T-helper 2 cell treated with Interferon-gamma antibody and Interleukin-4, amounts not matched to agents 5 μg/mL and 100 μg/mL, for 36 hours (primary cell): ENCODE measurements at regions not wholly inside any gene's neighbourhood (a gene's known extent, or its start where the extent isn't known, plus 50 kb on each side); places are given as distances from the start of the nearest gene placed in this dataset.
"Not testable (repeated sequence)": the region's sequence is repeated elsewhere in the genome, so short reads cannot be mapped to it uniquely, and the experiment has no call there.

Source experiments
- DNase-seq: peaks from one replicate; pipeline ENCODE4 v3.0.0; 2021; ENCODE audit warnings: low spot score
- H3K27ac Mint-ChIP-seq: one replicate; pipeline ENCODE4 v1.8.0; 2021; ENCODE audit warnings: mild to moderate bottlenecking, mixed read lengths
- H3K27me3 Mint-ChIP-seq: one replicate; pipeline ENCODE4 v1.8.0; 2021; ENCODE audit warnings: low read depth, mixed read lengths
- H3K36me3 Mint-ChIP-seq: one replicate; pipeline ENCODE4 v1.8.0; 2021; ENCODE audit warnings: low read depth, mixed read lengths
- H3K4me1 Mint-ChIP-seq: one replicate; pipeline ENCODE4 v1.8.0; 2021; ENCODE audit warnings: low read depth, mixed read lengths
- H3K4me3 Mint-ChIP-seq: one replicate; pipeline ENCODE4 v1.8.0; 2022; ENCODE audit warnings: mild to moderate bottlenecking, moderate library complexity, mixed read lengths
- H3K9me3 Mint-ChIP-seq: one replicate; pipeline ENCODE4 v1.8.0; 2021; ENCODE audit warnings: mixed read lengths

DNA sequence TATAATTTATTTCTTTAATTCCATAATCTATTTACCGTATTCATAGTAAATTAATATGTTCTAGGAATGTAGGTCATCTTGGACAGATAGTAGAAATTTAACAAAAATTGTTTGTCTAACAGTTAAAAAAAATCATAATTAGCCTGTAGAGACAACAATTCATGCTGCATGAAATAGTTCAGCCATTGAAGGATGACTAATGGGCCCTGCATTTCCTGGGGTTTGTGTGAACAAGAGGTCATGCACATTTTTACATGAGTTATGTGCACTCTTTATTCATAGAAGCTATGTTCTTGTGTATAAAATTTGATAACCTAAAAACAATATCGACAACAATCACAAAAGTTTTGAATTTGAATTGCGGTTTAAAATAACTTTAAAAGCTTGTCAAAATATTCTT, 1663.6 kb downstream of the SUCLG1 start:
- Mint-ChIP-seq H3K4me1 (no peaks in the 10 kb centered on the region), H3K27me3 (no peaks in the 10 kb centered on the region), H3K36me3 (no peaks in the 10 kb centered on the region), H3K9me3 (peaks cover 6% of the 10 kb centered on the region), H3K4me3 (no peak overlapping the region), H3K27ac (no peak overlapping the region)
- no peak for DNase-seq

DNA sequence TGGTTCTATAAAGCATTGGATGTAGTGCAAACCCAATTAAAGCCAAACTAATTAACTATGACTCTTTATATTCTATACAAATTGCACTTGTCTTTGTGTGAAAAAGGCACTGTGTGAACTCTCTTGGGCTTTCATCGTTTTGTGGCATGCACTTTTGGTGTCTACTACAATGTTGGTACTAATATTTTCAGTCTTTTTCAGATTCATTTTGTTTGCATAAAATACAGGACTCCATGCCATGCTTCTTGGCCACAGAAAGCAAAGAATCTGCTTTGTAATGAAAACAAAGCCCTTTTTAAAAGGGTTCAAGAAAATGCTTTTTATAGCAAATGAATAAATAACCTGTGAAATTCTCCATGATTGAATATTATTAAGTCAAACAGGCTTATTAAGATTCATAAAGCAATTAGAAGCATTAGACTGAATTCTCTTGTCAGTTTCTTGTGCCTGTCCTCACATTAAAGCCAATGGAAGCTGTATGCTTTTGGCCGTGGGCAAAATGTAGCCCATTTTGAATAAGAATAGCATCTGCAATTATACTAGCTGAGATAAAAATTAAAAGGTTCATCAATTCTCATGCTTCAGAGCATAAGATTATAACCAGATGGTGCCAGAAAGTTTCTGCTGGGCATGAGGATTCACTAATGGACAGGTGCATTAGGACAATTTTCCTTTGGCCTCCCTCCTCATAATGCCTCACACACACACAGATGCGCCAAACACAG, 1665.2 kb downstream of the SUCLG1 start:
- Mint-ChIP-seq H3K36me3 (no peaks in the 10 kb centered on the region), H3K9me3 (peaks cover 11% of the 10 kb centered on the region)
- DNase-seq, result no peak

DNA sequence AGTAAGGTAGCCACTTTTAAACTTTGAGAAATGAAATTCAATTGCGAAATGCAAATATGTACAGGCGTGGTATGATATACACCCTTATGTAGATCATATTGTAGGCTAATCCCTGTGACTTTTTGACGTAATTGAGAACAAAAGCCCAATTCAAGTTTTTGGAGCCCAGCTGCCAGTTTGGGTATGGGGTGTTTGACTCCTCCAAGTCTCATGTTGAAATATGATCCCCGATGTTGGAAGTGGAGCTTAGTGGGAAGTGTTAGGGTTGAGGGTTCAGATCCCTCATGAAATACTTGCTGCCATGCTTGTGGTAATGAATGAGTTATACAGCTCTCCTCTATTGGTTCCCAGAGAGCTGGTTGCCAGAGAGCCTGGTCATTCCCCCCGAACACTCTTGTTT, 1666.8 kb downstream of the SUCLG1 start:
- Mint-ChIP-seq H3K9me3 (peaks cover 15% of the 10 kb centered on the region), H3K4me1 (no peaks in the 10 kb centered on the region), H3K27me3 (no peaks in the 10 kb centered on the region), H3K27ac (no peak overlapping the region), H3K4me3 (no peak overlapping the region), H3K36me3 (no peaks in the 10 kb centered on the region)
- no peak for DNase-seq

More for the DNA sequence above, 1665.2 kb downstream of the SUCLG1 start:
- no peak overlapping the region for H3K4me3 Mint-ChIP-seq
- no peaks in the 10 kb centered on the region for H3K27me3 Mint-ChIP-seq
- no peak overlapping the region for H3K27ac Mint-ChIP-seq
- no peaks in the 10 kb centered on the region for H3K4me1 Mint-ChIP-seq

DNA sequence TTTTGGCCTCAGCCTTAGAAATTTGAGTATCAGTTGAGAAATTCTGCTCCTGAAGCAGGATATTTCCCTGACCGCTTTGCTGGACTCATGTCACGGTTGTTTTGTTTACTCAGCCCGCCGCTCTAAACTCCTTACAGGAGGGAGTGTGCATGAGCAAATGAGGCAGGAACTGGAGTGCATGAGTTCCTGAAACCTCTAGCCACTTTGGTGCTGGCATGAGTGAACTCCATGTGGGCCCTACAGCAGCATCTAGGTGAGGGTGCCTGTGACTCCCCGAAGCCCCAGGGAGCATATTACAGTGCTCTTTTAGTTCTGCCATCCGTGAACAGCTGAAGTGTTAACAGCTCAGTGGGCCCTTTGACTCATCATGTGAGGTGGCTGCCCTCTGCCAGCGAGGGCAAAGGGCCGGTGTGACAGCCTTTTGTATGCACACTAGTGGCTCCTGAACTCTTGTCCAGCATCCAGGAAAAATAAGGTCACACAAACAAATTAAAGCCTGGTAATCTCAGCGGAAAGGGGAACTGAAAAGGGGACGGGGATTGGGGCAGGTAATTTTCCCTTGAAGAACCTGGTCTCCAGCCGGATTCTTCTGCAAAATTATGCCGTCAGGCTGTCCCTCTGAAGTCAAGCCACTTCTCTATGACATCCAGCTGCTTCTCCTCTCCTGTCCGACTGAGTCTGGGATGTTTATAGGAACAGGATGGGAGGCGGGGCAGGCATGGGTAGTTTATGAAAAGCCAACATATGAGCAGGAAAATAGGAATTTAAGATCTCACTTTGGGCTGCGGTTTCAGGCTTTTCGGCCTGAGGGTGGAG, 1668.7 kb downstream of the SUCLG1 start:
- no peak overlapping the region for H3K4me3 Mint-ChIP-seq
- H3K36me3 Mint-ChIP-seq, result no peaks in the 10 kb centered on the region
- no peaks in the 10 kb centered on the region for H3K4me1 Mint-ChIP-seq
- H3K27ac Mint-ChIP-seq, result no peak overlapping the region
- no peaks in the 10 kb centered on the region for H3K27me3 Mint-ChIP-seq
- H3K9me3 Mint-ChIP-seq, result peaks cover 18% of the 10 kb centered on the region
- DNase-seq, result no peak

DNA sequence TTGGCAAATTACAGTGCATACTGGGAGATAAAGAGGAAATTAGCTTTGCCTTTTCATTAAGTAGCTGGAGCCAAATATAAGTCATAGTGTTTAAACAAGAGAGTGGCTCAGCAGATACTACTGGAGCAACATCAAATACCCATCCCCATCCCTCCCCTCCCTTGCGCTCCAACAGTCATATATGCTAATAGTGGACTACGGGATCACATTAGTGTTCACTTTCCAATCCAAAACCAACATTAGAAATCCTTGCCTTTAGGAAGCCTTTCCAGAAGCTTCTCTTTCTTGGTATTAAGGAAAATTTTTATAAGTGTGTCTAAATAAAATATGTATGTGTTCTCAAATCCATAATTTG, 1669.3 kb downstream of the SUCLG1 start:
- Mint-ChIP-seq H3K4me1 (no peaks in the 10 kb centered on the region), H3K27me3 (no peaks in the 10 kb centered on the region), H3K36me3 (no peaks in the 10 kb centered on the region), H3K9me3 (peaks cover 18% of the 10 kb centered on the region), H3K4me3 (no peak overlapping the region), H3K27ac (no peak overlapping the region)
- DNase-seq, result no peak

DNA sequence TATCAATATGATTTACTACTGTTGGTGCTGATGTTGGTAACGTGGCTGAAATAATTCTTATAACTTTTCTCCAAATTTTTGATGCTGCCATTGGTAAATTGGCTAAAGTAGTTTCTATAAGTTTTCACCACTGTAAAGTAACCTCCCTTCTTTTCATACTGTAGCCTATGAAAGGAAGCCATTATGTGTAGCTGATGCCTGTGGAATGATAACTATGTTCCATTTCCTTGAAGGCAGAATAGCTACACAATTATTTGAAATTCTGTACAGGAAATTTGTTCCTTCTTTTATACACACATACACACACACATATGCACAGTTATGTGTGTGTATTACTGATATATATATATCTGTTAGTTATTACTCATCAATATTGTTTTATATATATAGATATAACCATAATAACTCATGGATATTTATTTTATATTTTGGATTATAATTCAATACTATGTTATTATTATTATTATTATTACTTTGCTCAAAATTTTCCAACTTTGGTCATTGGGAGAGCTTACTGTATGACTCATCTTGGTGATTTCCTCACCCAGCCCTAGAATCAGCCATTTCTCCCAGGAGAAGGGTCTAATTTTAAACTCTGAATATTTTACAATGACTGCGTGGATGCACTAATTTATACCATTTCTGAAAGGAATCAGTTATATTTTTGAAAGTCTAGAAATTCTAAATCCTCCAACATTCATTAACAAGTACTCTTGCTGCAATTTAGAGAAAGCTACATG, 1677.7 kb downstream of the SUCLG1 start:
- DNase-seq, result no peak
- H3K27me3 Mint-ChIP-seq, result no peaks in the 10 kb centered on the region

DNA sequence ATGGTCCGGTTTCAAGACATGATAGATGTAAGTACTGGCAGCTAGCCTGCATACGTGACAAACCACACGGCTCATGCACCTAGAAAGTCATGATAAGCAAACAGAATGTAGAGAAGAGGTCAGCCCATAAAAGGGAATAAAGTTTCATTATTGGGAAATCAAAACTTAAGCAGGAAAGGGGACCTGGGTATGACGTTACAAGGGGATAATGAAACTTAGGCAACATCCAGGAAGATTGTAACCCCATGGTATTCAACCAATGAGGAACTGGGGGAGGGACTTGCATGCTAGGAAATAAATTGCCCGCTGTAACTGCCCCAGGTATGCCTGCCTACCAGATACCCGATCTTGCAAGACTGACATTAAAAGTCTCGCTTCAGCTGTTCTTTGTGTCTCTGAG, 1679.0 kb downstream of the SUCLG1 start:
- Mint-ChIP-seq H3K4me3 (no peak overlapping the region), H3K4me1 (no peaks in the 10 kb centered on the region), H3K27me3 (no peaks in the 10 kb centered on the region), H3K27ac (no peak overlapping the region), H3K36me3 (no peaks in the 10 kb centered on the region), H3K9me3 (peaks cover 23% of the 10 kb centered on the region)
- no peak for DNase-seq

More for the DNA sequence above, 1677.7 kb downstream of the SUCLG1 start:
- H3K36me3 Mint-ChIP-seq, result no peaks in the 10 kb centered on the region
- no peak overlapping the region for H3K4me3 Mint-ChIP-seq
- H3K27ac Mint-ChIP-seq, result no peak overlapping the region
- peaks cover 12% of the 10 kb centered on the region for H3K9me3 Mint-ChIP-seq
- H3K4me1 Mint-ChIP-seq, result no peaks in the 10 kb centered on the region

DNA sequence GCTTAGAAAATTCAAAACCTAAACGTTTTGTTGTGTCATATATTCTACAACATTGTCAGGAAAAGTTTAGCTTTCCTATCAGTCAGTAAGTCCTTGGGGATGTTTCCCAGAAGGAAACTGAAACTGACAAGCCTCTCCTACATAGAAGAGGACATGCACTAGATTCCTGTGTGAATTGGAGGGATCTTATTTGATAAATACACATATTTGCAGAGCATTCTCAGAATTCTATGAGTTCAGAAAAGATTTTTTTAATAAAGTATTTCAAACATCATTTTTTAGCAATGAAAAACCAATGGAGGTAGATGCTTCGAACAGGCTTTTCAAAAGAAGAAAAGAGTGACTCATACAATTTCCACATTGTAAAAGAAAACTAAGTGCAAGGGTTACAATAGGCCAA, 1706.7 kb downstream of the SUCLG1 start:
- Mint-ChIP-seq H3K4me3 (no peak overlapping the region), H3K4me1 (no peaks in the 10 kb centered on the region), H3K9me3 (peaks cover 41% of the 10 kb centered on the region), H3K36me3 (no peaks in the 10 kb centered on the region), H3K27me3 (no peaks in the 10 kb centered on the region), H3K27ac (no peak overlapping the region)
- DNase-seq, result no peak

DNA sequence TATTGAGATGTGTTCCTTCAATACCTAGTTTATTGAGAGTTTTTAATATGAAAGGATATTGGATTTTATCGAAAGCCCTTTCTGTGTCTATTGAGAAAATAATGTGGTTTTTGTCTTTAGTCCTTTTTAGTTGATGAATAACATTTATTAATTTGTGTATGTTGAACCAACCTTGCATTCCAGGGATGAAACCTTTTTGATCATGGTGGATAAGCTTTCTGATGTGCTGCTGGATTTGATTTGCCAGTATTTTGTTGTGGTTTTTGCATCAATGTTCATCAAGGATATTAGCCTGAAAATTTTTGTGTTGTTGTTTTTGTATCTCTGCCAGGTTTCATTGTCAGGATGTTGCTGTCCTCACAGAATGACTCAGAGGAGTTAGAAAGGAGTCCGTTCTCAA, 1710.4 kb downstream of the SUCLG1 start:
- peaks cover 52% of the 10 kb centered on the region for H3K9me3 Mint-ChIP-seq
- H3K36me3 Mint-ChIP-seq, result no peaks in the 10 kb centered on the region
- H3K4me3 Mint-ChIP-seq, result no peak overlapping the region
- no peak for DNase-seq
- no peaks in the 10 kb centered on the region for H3K27me3 Mint-ChIP-seq
- H3K27ac Mint-ChIP-seq, result no peak overlapping the region
- H3K4me1 Mint-ChIP-seq, result no peaks in the 10 kb centered on the region

DNA sequence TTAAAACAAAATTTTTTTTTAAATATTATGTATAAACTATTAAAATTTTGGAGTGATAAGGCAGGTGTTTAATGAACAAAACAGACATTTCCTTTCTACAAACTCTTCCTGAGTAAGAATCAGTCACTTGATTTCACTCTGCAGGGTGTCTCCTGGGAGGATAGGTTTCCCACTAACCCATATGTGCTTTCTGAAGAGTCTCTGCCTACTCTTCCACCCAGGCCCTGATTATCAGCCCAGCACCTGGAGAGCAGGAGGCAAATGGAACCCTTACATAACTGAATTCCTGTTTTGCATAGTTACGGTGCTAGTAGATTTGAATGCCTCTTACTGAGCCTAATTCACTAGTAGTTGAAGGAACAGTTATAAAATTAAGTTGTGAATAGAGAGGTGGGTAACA, 1718.6 kb downstream of the SUCLG1 start:
- Mint-ChIP-seq H3K4me3 (no peak overlapping the region), H3K27me3 (no peaks in the 10 kb centered on the region), H3K27ac (no peak overlapping the region), H3K4me1 (no peaks in the 10 kb centered on the region), H3K36me3 (no peaks in the 10 kb centered on the region), H3K9me3 (peaks cover 20% of the 10 kb centered on the region)
- no peak for DNase-seq

DNA sequence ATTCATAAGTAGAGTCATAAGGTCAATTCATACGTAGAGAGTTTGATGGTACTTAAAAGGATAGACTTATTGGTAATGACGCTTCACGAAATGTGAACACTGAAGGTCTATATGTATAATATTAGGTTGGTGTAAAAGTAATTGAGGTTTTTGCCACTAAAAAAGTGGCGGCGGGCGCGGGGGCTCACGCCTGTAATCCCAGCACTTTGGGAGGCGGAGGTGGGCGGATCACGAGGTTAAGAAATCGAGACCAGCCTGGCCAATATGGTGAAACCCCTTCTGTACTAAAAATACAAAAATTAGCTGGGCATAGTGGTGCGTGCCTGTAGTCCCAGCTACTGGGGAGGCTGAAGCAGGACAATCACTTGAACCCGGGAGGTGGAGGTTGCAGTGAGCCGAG, 1721.1 kb downstream of the SUCLG1 start:
- not testable (repeated sequence) for H3K27me3 Mint-ChIP-seq, DNase-seq, H3K4me1 Mint-ChIP-seq, H3K36me3 Mint-ChIP-seq, H3K4me3 Mint-ChIP-seq, H3K27ac Mint-ChIP-seq
- H3K9me3 Mint-ChIP-seq, result peaks cover 15% of the 10 kb centered on the region

DNA sequence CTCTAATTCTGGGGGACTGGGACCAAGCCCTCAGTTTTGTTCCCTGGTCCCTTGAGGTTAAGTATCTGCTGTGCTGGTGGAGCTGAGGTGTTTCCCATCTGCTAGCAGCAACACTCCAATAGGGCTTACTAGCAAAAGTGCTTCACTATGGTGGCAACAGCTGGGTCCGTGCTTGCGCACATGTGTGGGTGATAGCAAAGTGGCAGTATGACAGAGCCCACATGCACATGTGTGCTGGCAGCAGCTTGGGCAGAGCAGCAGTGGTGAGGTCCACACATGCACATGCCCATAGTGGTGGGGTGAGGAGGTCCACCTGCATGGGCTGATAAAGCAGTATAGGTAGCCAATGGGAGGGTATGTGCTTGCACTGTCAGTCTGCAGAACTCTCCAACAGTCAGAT, 1723.7 kb downstream of the SUCLG1 start:
- DNase-seq, result no peak
- peaks cover 25% of the 10 kb centered on the region for H3K9me3 Mint-ChIP-seq
- H3K4me3 Mint-ChIP-seq, result no peak overlapping the region
- H3K27me3 Mint-ChIP-seq, result no peaks in the 10 kb centered on the region
- H3K36me3 Mint-ChIP-seq, result no peaks in the 10 kb centered on the region
- H3K4me1 Mint-ChIP-seq, result no peaks in the 10 kb centered on the region
- H3K27ac Mint-ChIP-seq, result no peak overlapping the region

DNA sequence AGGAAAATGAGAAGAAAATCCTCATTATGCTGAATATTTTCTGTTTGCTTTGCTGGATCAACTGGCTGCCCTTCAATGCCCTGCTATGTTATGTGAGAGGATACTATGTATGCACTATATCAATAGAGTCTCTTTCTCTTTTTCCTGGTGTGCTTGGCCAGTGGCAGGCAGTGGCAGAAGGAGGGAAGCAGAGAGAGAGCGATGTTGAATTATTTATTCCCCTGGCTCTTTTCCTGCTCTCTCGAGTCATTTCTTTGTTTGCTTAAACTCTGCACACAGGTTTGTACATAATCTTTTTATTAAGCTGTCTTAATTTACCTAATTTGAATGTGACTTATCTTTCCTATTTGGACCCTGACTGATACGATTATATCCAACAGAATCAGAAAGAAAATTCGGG, 1727.3 kb downstream of the SUCLG1 start:
- Mint-ChIP-seq H3K27ac (no peak overlapping the region), H3K36me3 (no peaks in the 10 kb centered on the region), H3K9me3 (peaks cover 41% of the 10 kb centered on the region), H3K4me3 (no peak overlapping the region), H3K27me3 (no peaks in the 10 kb centered on the region), H3K4me1 (no peaks in the 10 kb centered on the region)
- DNase-seq, result no peak

DNA sequence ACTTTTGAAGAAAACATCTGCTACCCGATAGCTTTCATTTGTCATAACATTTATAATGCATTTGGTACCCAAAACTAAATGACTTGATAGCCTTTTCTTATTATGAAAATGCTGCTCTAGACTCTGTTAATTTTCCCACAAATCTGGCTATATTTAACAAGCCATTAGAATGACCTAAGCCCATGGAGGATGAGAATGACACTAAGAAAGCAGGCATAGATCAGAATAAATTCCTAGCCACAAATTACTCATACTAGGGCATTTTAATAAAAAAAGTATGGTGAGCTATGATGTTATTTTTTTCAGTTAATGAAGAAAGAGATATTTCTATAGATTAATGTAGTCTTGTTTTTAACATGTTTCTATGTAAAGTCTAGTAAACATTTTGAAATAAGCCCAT, 1728.3 kb downstream of the SUCLG1 start:
- Mint-ChIP-seq H3K4me3 (no peak overlapping the region), H3K9me3 (peaks cover 40% of the 10 kb centered on the region), H3K27me3 (no peaks in the 10 kb centered on the region), H3K4me1 (no peaks in the 10 kb centered on the region), H3K36me3 (no peaks in the 10 kb centered on the region), H3K27ac (no peak overlapping the region)
- DNase-seq, result no peak
